NCI-H2029 treated with DMSO at 0.1 percent for 48 hours (cell line): ENCODE measurements at regions not wholly inside any gene's neighbourhood (a gene's known extent, or its start where the extent isn't known, plus 50 kb on each side); places are given as distances from the start of the nearest gene placed in this dataset.

Experiments used
- DNase-seq: peaks from one replicate; lab custom pipeline; 2025; lab: John Stamatoyannopoulos, UW

DNA sequence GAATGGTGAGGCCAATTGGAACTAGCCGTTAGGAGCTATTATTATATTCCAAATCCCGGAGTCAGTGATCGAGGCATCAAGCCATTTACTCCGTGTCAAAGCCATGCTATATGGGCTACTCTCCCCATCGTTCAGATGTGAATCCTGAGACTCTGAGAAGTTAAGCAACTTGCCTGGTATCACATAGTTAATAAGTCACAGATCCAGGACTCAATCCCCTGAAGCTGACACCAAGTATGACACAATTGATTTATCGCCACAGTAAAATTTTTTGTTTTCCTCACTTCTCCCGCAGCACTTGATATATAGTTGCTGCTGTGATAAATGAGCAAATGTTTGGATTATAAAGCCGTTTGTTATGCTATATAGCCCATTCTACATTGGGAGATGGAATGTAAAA, 50.8 kb upstream of the TSHZ2 start:
- no peak for DNase-seq

DNA sequence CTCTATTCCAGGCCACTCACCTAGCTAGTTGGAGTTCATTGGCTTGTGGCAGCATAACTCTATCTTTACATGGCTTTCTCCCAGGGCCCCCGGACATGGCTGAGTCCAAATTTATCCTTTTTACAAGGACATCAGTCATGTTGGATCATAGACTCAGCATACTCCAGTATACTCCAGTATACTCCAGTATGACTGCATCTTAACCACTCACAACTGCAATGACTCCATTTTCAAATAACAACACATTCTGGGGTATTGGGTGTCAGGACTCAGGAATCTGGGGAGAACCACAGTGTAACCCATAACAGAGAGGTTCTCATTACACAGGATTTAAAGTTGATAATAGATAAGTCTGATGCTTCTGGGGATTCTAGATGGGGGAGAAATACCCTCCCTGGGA, 53.8 kb upstream of the TSHZ2 start:
- no peak for DNase-seq

DNA sequence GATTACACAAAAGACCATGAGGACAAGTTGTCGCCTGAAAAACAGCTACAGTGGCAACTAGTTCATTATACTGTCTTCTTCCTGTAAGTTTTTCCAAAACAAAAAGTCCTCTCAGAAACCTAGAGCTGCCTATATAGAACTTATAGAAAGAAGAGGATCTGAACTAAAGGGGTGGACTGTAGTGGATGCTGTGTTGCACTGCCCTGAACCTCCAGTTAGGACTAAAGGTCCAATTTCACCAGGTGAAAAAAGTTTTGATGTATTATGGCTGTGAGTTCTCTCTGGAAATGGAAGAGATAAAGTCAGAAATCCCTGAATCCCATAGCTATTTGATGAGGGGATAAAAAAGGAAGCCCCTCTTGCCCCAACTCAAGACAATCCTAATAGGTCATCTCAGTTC, 56.6 kb upstream of the TSHZ2 start:
- DNase-seq, result no peak

DNA sequence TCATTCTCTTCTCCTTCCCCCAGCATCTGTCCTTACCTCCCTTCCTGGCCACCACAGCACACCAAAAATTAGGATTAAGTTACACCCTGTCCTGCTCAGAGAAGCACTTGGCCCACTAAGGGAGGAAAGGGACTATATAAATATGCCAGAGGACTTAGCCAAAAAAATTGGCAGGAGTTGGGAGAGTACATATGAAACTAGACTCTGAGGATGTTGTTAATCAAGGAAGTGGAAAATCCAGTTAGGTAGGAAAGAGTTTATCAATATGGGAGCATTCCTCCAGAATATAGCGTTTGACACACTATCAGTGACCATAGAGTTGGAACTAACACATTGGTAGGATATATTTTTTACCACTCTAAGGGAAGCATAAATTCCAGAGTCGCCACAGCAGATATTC, 57.3 kb upstream of the TSHZ2 start:
- DNase-seq, result no peak

DNA sequence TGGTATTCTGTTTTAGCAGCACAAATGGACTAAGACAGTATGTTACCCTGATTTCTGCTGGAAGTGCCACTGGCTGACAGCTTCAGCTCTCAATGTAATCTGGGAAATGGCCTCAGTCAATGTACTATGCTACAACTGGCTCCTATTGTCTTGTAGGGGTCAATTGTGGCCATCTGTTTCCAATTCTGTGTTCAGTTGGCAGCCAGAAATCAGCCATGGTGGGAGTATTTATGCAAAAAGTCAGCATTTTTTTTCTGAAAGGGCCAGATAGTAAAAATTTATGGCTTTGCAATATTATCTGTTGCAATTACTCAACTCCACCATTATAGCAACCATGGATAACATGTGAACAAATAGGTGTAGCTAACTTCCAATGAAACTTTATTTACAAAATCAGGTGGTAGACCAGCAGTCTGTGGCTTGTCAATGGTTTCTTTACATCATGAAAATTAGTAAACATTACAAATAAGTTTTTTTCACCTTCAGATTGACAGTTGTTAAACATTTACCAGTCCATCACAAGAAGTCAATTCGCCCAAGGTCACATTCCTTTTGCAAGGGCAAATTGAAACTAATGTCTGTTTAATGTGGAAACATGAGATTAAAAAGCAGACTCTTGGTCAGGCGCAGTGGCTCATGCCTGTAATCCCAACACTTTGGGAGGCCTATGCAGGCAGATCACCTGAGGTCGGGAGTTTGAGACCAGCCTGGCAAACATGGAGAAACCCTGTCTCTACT, 58.3 kb upstream of the TSHZ2 start:
- DNase-seq, result no peak

DNA sequence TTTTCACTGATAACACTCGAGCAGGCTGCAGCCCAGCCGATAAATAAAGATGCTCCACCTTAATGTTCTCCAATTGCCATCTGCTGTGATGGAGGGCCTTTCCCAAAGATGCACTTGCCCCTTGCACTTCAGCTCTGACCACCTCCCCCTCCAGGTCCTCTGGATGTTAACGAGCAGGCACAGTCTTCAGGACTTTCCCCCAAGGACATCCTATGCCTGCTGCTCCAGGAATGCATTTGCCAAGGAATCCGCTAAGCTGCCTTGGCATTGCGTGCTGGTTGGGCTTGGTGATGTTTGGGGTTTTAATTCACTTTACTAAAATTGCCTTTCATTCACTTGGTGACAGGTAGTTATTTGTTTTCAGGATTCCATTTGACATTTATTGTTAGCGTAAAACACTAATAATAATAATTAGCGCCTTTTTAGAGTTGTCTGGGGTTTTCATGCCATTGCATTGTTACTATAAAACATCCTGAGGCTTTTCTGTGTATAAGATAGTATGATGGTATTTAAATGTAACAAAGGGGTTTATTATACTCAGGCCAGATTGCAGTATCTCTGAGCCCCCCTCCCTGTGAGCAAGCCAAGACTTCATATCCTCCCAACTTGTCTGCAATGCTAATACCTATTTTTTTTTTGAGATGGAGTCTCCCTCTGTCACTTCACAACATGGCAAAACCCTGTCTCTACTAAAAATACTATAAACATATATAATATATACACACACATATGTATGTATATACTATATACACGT, 66.7 kb upstream of the TSHZ2 start:
- DNase-seq, result no peak

DNA sequence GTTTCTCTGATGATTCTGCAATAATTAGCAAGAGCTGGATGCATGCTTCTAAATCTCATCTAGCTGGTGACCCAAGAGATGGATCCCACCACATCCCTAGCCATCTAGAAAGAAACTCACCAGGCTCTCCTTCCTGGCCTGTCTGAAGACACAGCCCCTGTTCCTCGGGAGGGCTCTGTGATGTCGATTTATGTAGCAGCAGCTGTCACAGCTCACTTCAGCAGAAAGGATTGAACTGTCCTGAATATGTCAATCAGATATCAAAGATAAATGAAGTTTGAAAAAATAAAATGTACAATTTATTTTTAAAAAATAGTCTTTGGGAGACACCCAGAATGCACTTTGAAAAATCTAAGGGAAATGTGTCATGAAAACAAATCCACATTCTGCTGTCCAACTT, 67.3 kb upstream of the TSHZ2 start:
- no peak for DNase-seq

DNA sequence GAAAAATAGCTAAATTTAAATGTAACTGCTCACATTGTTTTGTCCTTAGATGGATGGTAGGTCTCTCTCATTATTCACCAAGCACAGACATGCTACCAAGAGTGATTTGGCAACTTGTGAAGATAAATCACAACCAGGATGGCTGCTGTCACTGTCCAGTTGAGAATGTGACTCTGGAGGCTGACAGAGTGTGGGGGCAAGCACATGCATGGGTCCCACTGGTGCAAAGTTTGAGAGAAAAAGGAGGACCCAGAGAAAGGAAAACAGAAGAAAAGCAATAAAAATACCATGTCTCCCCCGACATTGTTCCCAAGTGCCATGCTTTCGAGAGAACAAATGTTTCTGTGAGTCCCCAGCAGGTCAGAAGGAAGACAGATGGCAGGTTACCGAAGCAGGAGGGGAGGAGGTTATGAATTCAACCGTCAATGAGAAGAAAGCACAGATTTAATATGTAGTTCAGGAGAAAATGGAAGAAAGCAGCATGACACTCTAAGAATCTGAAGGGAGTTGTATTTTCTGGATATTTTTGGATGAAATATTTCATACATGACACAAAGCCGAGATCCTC, 73.0 kb upstream of the TSHZ2 start:
- no peak for DNase-seq

DNA sequence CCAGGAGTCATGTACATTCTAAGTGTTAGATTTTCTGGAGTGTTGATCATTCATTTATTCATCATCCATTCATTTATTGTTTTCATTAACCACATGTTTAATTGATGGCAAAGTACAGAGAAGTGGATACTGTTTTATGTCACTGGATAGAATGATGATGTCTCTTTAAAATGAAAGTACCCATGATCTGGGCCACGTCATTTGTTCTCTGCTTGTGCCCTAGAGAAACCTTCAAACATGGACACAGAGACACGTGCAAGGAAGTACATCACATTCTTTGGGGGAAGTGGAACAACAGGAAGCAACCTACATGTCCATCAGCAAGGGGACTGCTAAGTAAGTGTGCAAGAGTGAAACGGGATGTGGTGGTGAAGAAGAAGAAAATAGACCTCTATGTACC, 75.8 kb upstream of the TSHZ2 start:
- no peak for DNase-seq

DNA sequence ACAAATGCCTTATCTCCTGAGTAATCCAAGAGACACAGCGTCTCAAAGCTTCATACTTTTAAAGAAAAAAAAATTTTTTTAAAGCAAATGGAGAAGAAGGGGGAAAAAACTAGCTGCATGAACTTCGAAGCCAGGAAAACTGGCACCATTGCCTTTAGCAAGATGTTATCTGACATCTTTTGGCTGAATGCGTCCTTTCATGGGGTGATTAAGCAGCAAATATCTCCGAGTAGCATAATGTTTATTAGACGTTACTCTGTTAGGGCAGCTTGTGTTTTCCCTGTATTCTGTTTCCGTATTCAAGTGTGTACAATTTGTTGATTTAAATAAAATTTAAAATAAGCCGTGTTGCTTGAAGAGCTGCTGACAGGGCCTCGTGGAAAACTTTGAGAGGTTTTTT, 76.5 kb upstream of the TSHZ2 start:
- DNase-seq, result no peak

DNA sequence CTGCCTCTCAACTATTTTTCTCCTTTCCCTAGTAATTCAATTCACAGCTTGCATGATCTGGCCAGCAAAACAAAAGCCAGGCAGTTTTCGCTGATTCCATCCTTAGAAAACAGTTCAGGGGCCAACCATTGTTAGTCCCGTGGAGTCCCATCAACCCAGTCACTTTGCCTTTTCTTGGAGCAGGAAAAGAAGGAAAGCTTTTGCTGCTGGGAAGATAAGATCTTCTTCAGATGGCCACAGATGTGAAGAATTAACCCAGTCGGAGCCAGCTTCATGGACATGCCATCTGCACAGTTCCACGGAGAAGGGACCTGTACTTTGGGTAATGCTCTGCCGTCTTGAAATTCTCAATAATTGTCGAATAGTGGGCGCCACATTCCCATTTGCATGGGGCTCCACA, 76.9 kb upstream of the TSHZ2 start:
- no peak for DNase-seq

DNA sequence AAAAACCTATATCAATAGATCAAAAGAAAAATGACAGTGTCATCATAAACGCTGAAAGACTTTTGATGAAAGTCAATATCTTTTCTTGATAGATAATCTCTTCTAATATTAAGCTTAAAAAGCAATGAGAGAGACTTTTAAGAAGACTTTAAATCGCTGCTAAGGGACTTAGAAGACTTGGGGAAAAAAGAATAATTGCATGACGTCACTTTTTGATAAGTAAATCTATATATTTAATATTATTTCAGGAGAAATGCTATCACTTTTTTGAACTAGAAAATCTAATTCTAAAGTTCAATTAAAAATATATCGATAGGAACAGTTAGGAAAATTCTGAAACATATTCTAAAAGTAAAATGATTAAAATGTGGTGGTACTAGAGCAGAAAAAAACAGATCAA, 78.7 kb upstream of the TSHZ2 start:
- DNase-seq, result no peak

DNA sequence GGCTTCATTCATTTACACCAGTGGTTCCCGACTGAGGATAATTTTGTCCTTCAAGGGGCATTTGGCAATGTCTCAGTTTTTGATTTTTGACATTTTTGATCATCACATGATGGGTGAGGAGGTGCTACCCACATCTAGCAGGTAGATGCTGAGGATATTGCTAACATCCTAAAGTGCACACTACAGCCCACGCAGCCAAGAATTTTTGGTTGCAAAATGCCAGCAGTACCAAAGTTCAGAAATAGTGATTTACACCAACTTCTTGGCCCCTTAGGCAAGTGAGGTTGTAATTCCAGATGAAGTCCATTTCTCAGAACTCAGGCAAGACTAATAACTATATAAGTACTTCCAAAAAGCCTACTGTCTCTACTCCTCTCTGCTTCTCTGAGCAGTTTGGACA, 80.1 kb upstream of the TSHZ2 start:
- DNase-seq, result no peak

DNA sequence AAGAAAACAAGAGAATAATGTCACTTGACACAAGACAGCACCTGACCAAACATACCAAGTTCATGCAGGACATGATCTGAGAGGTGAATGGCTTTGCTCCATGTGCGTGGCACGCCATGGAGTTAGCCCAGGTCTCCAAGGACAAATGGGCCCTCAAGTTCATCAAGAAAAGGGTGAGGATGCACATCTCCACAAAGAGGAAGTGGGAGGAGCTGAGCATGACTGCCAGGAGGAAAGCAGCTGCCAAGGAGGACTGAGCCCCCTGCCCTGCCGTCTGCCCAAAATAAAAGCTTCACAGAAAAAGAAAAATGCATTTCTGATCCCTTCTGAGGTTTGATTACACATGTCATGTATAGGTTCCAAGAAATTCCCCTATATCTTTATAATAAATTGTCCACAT, 82.0 kb upstream of the TSHZ2 start:
- no peak for DNase-seq

DNA sequence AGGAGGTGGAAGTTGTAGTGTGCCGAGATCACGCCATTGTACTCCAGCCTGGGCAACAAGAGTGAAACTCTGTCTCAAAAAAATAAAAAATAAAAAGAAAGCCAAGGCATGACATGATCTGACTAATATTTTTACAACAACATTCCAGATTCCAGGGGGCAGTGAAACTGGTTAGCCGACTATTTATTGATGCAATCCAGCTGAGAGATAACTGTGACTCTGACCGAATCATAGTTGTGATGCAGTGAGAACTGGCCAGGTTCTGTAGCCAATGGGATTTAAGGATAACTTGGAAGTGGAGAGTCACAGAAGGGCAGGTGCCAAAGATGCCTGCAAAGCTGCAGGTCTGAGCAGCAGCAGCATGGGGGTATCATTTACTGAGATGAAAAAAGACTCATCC, 82.9 kb upstream of the TSHZ2 start:
- DNase-seq, result no peak

DNA sequence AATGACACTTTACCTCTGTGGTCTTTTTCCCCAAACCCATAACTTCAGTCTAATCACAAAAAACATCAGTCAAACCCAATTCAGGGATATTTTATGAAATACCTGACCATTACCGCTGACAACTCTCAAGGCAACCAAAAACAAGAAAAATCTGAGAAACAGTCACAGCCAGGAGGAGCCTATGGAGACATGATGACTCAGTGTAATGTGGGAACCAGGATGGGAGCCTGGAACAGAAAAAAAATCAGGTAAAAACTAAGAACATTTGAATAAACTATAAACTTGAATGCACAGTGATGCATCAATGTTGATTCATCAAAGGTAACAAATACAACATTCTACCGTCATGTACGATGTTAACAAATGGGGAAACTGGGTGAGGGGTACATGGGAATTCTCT, 84.1 kb upstream of the TSHZ2 start:
- DNase-seq, result no peak

DNA sequence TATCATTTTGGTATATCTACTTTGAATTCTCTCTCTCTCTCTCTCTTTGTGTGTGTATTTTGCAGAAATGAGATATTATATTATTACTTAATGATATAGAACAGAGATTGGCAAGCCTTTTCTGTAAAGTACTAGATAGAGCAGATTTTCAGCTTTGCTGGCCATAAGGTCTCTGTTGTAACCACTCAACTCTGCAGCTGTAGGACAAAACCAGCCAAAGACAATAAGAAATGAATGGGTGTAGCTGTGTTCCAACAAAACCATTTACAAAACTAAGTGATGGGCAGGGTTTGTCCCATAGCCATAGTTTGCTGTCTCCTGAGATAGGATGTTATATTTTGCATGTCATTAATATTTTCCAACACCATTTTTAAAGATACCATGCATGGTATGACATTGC, 91.2 kb upstream of the TSHZ2 start:
- DNase-seq, result no peak

DNA sequence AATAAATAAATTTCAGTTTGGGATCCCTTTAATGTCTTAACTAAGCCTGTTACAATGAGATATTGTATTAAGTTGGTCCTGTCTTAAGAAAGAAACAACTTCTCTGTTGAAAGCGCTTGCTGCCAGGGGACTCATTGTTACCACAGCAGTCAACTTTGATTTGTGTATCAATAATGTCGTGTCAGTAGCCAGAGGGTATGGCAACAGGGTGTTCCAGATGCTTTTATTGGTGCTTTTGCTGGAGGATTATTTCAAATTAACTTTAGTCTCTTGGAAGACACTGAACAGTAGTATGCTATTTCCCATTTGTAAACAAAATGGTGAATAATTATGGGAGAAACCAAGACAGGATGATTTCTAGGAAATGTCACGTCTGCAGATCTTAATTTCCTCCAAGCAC, 91.9 kb upstream of the TSHZ2 start:
- no peak for DNase-seq

DNA sequence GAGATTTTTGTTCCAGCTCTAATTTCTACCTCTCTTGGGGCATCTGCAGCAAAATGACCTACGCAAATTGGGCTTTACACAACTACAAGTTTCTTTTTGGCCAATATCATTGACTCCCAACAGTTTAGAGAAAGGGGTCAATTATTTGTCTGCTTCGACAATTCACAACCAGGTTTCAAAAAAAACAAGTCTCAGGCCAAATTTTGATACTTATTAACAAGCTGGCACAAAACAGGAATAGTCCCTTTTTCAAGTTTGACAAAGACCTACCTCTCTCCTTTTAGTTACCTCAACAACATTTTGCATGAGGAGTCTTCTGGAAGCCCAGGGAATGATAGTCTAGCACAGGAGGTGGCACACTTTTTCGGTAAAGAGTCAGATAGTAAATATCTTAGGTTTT, 97.9 kb upstream of the TSHZ2 start:
- DNase-seq, result no peak

DNA sequence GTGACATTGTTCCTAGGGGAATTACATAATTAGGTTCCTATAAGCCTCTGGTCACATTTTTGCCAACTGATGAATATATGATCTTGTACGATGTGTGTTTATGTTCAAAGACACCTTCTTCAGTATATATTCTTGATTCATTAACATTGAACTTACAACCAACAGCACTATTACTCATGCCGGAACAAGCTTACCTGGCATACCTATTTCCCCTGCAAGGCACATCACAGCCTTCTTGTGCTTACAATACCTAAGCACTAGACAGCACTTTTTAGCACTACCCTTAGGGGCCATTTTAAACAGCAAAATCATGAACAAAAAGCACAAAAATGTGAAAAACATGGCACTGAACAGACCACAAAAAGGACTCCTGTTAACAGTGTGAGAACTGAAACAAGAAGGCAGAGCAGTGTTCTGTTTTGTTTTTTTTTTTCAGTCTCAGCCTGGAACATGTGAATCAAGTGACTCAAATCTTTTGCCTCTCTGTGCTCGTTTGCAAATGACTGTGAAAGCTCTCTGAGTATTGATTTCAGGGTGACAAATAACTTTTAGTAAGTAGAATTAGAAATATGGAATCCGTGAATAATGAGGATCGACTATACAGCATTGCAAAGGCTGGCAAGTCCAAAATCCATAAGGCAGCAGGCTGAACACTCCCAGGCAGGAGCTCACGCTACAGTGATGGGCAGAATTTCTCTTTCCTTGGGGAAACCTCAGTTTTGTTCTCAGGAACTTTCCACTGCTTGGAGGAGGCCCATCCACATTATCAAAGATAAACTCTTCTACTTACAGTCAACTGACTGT, 102.3 kb upstream of the TSHZ2 start:
- DNase-seq, result no peak

DNA sequence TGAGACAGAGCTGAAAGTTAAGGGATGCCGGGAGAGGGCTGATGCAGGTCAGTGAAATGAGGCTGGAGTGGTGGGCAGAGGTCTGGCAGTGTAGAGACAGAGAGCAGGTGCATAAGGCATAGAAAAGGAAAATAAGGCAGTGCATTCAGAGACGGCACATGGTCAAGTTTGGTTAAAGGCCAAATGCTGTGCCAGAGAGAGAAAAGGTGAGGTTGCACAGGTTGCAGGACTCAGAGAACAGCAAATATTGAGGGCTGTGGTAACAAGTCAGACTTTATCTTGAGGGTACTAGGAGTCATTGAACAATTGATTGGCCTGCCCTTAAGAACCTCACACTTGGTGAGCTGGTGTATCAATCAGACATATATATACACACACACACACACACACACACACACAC, 102.9 kb upstream of the TSHZ2 start:
- no peak for DNase-seq

DNA sequence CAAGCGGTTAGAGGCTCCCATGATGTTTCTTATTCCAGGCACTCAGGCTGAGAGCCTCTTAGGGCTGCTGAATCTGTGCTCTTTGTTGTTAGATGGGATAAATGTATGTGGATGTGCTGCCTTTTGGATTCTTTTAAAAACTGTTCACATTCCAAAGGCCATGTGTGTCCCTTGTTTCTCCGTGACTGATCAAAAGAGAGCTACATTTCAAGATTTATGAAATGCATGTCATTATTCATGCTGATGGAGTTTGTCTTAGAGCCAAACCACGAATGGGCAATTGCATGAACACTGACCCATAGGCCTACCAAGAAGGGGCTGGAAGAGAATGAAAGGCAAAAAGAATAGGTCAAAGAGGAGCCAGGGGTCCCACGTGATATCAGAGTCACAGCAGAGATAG, 104.9 kb upstream of the TSHZ2 start:
- no peak for DNase-seq
